ENCODE measurements at regions not wholly inside any gene's neighbourhood (a gene's known extent, or its start where the extent isn't known, plus 50 kb on each side); places are given as distances from the start of the nearest gene placed in this dataset.

GRCh38 chr10:70958396-70958795 lies 70.0 kb upstream of the PCBD1 start:
- Histone ChIP-seq H3K4me3 (no peak overlapping the region), H3K27me3 (peaks cover 0 to 12% (median 8%) of the 10 kb centered on the region in 7 donors), H3K4me1 (no peaks in the 10 kb centered on the region), H3K9me3 (no peaks in the 10 kb centered on the region), H3K36me3 (no peaks in the 10 kb centered on the region), H3K27ac (no peak overlapping the region)
- intact Hi-C loops (cut with DNase I), result no loop called here
- WGBS, 2 donors, result 81 to 87% methylated on average over 3 of the region's 3 CpGs
- ATAC-seq (no peak), DNase-seq (no peak)
- TF ChIP-seq CTCF (IDR thresholded peaks at IDR 0.05), result no peak

- no peak for ATAC-seq
- TF ChIP-seq CTCF (IDR thresholded peaks at IDR 0.05), result no peak
- no peaks in the 10 kb centered on the region for H3K36me3 ChIP-seq
- no peaks in the 10 kb centered on the region for H3K9me3 ChIP-seq
- intact Hi-C loops (cut with DNase I), result no loop called here
- DNase-seq, result no peak
- WGBS, 2 donors, result 96 to 98% methylated on average over 2 of the region's 2 CpGs
- H3K27ac ChIP-seq, result no peak overlapping the region
- H3K4me1 ChIP-seq, result no peaks in the 10 kb centered on the region
- peaks cover 0 to 14% (median 9%) of the 10 kb centered on the region in 7 donors for H3K27me3 ChIP-seq
- no peak overlapping the region for H3K4me3 ChIP-seq
Measured at GRCh38 chr10:70960316-70960715, 72.0 kb upstream of the PCBD1 start.

GRCh38 chr10:70960783-70961570 lies 72.6 kb upstream of the PCBD1 start:
- Histone ChIP-seq H3K27me3 (peaks cover 0 to 20% (median 9%) of the 10 kb centered on the region in 7 donors), H3K36me3 (no peaks in the 10 kb centered on the region), H3K4me1 (no peaks in the 10 kb centered on the region), H3K9me3 (no peaks in the 10 kb centered on the region), H3K4me3 (no peak overlapping the region), H3K27ac (no peak overlapping the region)
- TF ChIP-seq CTCF (IDR thresholded peaks at IDR 0.05), result no peak
- ATAC-seq, result no peak
- intact Hi-C loops (cut with DNase I), result no loop called here
- DNase-seq, result no peak
- 78 to 81% methylated on average over 9 of the region's 9 CpGs for WGBS, 2 donors

- 90 to 91% methylated on average over 4 of the region's 4 CpGs for WGBS, 2 donors
Measured at GRCh38 chr10:70962686-70963085, 74.3 kb upstream of the PCBD1 start.

More at GRCh38 chr10:70962686-70963085, 74.3 kb upstream of the PCBD1 start:
- Histone ChIP-seq H3K27me3 (peaks cover 0 to 21% (median 7%) of the 10 kb centered on the region in 7 donors), H3K4me1 (no peaks in the 10 kb centered on the region), H3K36me3 (no peaks in the 10 kb centered on the region), H3K4me3 (no peak overlapping the region), H3K27ac (no peak overlapping the region), H3K9me3 (no peaks in the 10 kb centered on the region)
- TF ChIP-seq CTCF (IDR thresholded peaks at IDR 0.05), result no peak
- DNase-seq (no peak), ATAC-seq (no peak)
- intact Hi-C loops (cut with DNase I), result no loop called here

Measured in heart right ventricle (tissue), 16 donors.